Osteoblast (primary cell): ENCODE measurements at regions not wholly inside any gene's neighbourhood (a gene's known extent, or its start where the extent isn't known, plus 50 kb on each side); places are given as distances from the start of the nearest gene placed in this dataset.

Experiments used
- DNase-seq: peaks from one replicate; pipeline ENCODE4 v3.0.0; 2011; ENCODE audit warnings: low spot score, mixed read lengths; ENCODE audit not compliant: insufficient read length; ENCODE audit errors: missing footprints
- H2AFZ ChIP-seq: 2 replicates; pipeline ENCODE4 v1.6.0; 2011; ENCODE audit warnings: mild to moderate bottlenecking, low read length
- H3K27ac ChIP-seq: 2 replicates; pipeline ENCODE4 v1.5.1; 2011; ENCODE audit warnings: mild to moderate bottlenecking, low read depth, low read length, moderate library complexity
- H3K27me3 ChIP-seq: 2 replicates; pipeline ENCODE4 v1.6.0; 2012; ENCODE audit warnings: mild to moderate bottlenecking, control low read depth, inconsistent platforms, low read length, moderate library complexity; ENCODE audit not compliant: insufficient read depth
- H3K36me3 ChIP-seq: 2 replicates; pipeline ENCODE4 v1.5.1; 2011; ENCODE audit warnings: mild to moderate bottlenecking, low read length, control low read depth, moderate library complexity; ENCODE audit not compliant: insufficient read depth
- H3K4me1 ChIP-seq: 2 replicates; pipeline ENCODE4 v1.5.1; 2011; ENCODE audit warnings: mild to moderate bottlenecking, low read length, control low read depth, moderate library complexity; ENCODE audit not compliant: insufficient read depth
- H3K4me2 ChIP-seq: 2 replicates; pipeline ENCODE4 v1.6.0; 2011; ENCODE audit warnings: mild to moderate bottlenecking, low read length; ENCODE audit not compliant: insufficient read depth
- H3K4me3 ChIP-seq: fragments of 200-600 bp; sonication (generic); 3 replicates; pipeline ENCODE4 v1.5.1; 2012; ENCODE audit warnings: mild to moderate bottlenecking, low read length, inconsistent platforms; ENCODE audit not compliant: insufficient read depth
- H3K79me2 ChIP-seq: 2 replicates; pipeline ENCODE4 v1.6.0; 2012; ENCODE audit warnings: mild to moderate bottlenecking, low read length, control low read depth, inconsistent platforms; ENCODE audit not compliant: insufficient read depth
- H3K9me3 ChIP-seq: 2 replicates; pipeline ENCODE4 v1.5.1; 2011; ENCODE audit warnings: low read depth, low read length, control low read depth
- H4K20me1 ChIP-seq: 2 replicates; pipeline ENCODE4 v1.6.0; 2012; ENCODE audit warnings: mild to moderate bottlenecking, low read length, control low read depth; ENCODE audit not compliant: insufficient read depth
- CTCF ChIP-seq: IDR thresholded peaks from 2 replicates; pipeline ENCODE4 v1.5.1; 2011; ENCODE audit warnings: mild to moderate bottlenecking, low read depth, low read length, moderate library complexity; ENCODE audit errors: extremely low read depth

DNA sequence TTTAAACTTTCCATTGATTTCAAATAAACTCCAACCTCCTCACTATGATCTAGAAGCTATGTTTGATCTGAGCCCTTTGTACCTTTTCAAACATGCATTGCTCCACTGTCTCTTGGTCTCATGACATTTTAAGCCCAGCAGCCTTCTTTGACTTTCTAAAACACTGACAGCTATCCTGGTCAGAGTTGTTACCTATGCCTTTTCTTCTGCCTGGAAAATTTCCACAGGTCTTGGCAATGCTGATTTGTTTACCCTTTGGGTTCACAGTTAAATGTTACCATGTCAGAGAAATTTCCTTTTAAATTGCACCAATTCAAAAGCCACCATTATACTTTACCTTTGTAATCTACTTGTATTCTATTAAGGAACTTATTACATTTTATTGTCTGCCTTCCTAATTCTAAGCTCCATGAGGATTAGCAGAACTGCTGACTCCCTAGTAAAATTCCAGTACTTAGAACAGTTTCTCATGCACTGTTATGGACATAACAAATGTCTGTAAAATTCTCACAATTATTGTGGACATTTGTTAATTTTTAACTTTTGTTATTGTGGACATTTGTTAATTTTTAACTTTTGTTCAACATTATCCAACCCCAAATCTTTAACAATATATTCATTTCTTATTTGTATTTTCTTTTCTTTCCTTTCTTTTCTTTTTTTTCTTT, 1064.4 kb downstream of the NCAM2 start:
- no peak for DNase-seq

DNA sequence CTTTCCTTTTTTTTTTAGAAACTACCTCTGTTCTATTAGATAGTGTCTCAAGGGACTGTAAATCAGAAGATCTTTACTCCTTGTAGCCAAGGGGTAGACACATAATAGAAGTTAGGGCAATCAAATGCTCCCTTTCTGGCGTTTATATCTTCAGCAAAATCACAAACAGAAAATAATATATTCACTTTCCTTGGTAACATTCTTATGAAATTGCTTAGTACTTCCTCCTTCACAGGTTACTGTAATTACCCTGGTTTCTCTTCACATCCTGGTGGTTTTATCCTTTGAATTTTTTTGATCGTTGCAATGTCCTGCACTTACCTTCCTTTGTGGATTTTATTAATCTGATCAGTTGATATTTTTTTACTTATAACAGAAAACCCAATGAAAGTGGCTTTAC, 1064.9 kb downstream of the NCAM2 start:
- no peak overlapping the region for H2AFZ ChIP-seq
- H3K4me2 ChIP-seq, result no peak overlapping the region
- no peaks in the 10 kb centered on the region for H3K4me1 ChIP-seq
- no peak for DNase-seq
- H3K36me3 ChIP-seq, result no peaks in the 10 kb centered on the region
- H3K27ac ChIP-seq, result no peak overlapping the region
- H4K20me1 ChIP-seq, result no peaks in the 10 kb centered on the region
- no peaks in the 10 kb centered on the region for H3K79me2 ChIP-seq
- H3K27me3 ChIP-seq, result no peaks in the 10 kb centered on the region
- TF ChIP-seq CTCF, result no peak
- H3K9me3 ChIP-seq, result peaks cover 2% of the 10 kb centered on the region
- no peak overlapping the region for H3K4me3 ChIP-seq

More for the DNA sequence above, 1064.4 kb downstream of the NCAM2 start:
- Histone ChIP-seq H3K4me3 (no peak overlapping the region), H2AFZ (no peak overlapping the region), H3K79me2 (no peaks in the 10 kb centered on the region), H3K27me3 (no peaks in the 10 kb centered on the region), H3K4me2 (no peak overlapping the region), H3K4me1 (no peaks in the 10 kb centered on the region), H3K9me3 (peaks cover 2% of the 10 kb centered on the region), H3K36me3 (no peaks in the 10 kb centered on the region), H4K20me1 (no peaks in the 10 kb centered on the region), H3K27ac (no peak overlapping the region)
- TF ChIP-seq CTCF, result no peak

- H4K20me1 ChIP-seq, result no peaks in the 10 kb centered on the region
- H3K79me2 ChIP-seq, result no peaks in the 10 kb centered on the region
- TF ChIP-seq CTCF, result no peak
- DNase-seq, result no peak
- H3K4me3 ChIP-seq, result no peak overlapping the region
- H3K4me2 ChIP-seq, result no peak overlapping the region
- no peak overlapping the region for H2AFZ ChIP-seq
- no peaks in the 10 kb centered on the region for H3K36me3 ChIP-seq
- no peak overlapping the region for H3K27ac ChIP-seq
- no peaks in the 10 kb centered on the region for H3K4me1 ChIP-seq
- no peaks in the 10 kb centered on the region for H3K27me3 ChIP-seq
- no peaks in the 10 kb centered on the region for H3K9me3 ChIP-seq
These were observed 1078.3 kb downstream of the NCAM2 start for GRCh38 chr21:22076471-22076870.

DNA sequence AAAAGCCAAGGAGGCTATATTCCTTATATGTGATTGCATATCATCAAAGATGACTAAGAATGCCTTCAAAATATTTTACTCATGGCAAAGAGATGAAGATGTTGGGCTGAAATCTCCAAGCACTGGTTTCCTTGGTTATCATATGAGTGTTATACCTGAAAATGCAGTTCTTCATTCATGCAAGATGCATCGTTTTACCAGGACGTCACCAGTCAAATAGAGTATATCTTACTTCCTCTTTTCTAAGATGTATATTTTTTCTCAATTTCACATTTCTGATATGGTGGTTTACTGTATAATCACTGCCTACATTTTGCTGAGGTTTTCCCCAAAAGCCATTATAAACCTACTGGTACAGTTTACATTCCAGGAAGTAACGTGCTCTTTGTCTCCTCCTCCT, 1085.7 kb downstream of the NCAM2 start:
- no peak for TF ChIP-seq CTCF
- Histone ChIP-seq H2AFZ (no peak overlapping the region), H3K4me2 (no peak overlapping the region), H3K36me3 (no peaks in the 10 kb centered on the region), H3K79me2 (no peaks in the 10 kb centered on the region), H3K27me3 (no peaks in the 10 kb centered on the region), H3K9me3 (no peaks in the 10 kb centered on the region), H3K27ac (no peak overlapping the region), H3K4me1 (no peaks in the 10 kb centered on the region), H4K20me1 (no peaks in the 10 kb centered on the region), H3K4me3 (no peak overlapping the region)
- DNase-seq, result no peak
